H9 (cell line): ENCODE measurements at regions not wholly inside any gene's neighbourhood (a gene's known extent, or its start where the extent isn't known, plus 50 kb on each side); places are given as distances from the start of the nearest gene placed in this dataset.

ENCODE experiments used
- DNase-seq: peaks from one replicate; pipeline ENCODE4 v3.0.0-alpha.2; 2017
- H2AFZ ChIP-seq: one replicate; pipeline ENCODE4 v1.6.1; 2013; ENCODE audit warnings: mild to moderate bottlenecking, low read length, control low read depth, moderate library complexity
- H2AK5ac ChIP-seq: 2 replicates; pipeline ENCODE4 v1.6.1; 2013; ENCODE audit warnings: low read length, control low read depth, mixed read lengths; ENCODE audit not compliant: insufficient read length
- H2BK120ac ChIP-seq: one replicate; pipeline ENCODE4 v1.6.1; 2013; ENCODE audit warnings: low read depth, mild to moderate bottlenecking, low read length, control low read depth, inconsistent platforms; ENCODE audit not compliant: poor library complexity, severe bottlenecking
- H2BK12ac ChIP-seq: 2 replicates; pipeline ENCODE4 v1.6.1; 2013; ENCODE audit warnings: low read length, control low read depth, mixed read lengths, low read depth; ENCODE audit not compliant: insufficient read length
- H2BK15ac ChIP-seq: 2 replicates; pipeline ENCODE4 v1.6.1; 2013; ENCODE audit warnings: low read depth, low read length, control low read depth
- H2BK20ac ChIP-seq: one replicate; pipeline ENCODE4 v1.6.1; 2013; ENCODE audit warnings: low read depth, mild to moderate bottlenecking, low read length, control low read depth, inconsistent platforms; ENCODE audit not compliant: poor library complexity, severe bottlenecking
- H2BK5ac ChIP-seq: 2 replicates; pipeline ENCODE4 v1.6.1; 2013; ENCODE audit warnings: low read length, control low read depth, mixed read lengths; ENCODE audit not compliant: insufficient read length
- H3K14ac ChIP-seq: 2 replicates; pipeline ENCODE4 v1.6.1; 2013; ENCODE audit warnings: low read length, control low read depth; ENCODE audit not compliant: insufficient read depth
- H3K18ac ChIP-seq: 2 replicates; pipeline ENCODE4 v1.6.1; 2013; ENCODE audit warnings: low read depth, mild to moderate bottlenecking, mixed read lengths, low read length, control low read depth; ENCODE audit not compliant: insufficient read length
- H3K23ac ChIP-seq: 2 replicates; pipeline ENCODE4 v1.6.1; 2013; ENCODE audit warnings: low read length, control low read depth, mixed read lengths, low read depth; ENCODE audit not compliant: insufficient read length
- H3K23me2 ChIP-seq: 2 replicates; pipeline ENCODE4 v1.6.1; 2013; ENCODE audit warnings: low read depth, mild to moderate bottlenecking, mixed read lengths, low read length, control low read depth; ENCODE audit not compliant: insufficient read length, poor library complexity, severe bottlenecking
- H3K27ac ChIP-seq: 2 replicates; pipeline ENCODE4 v1.5.1; 2013; ENCODE audit warnings: low read length, control low read depth, mixed read lengths, low read depth; ENCODE audit not compliant: insufficient read length
- H3K27me3 ChIP-seq: 2 replicates; pipeline ENCODE4 v1.6.1; 2013; ENCODE audit warnings: low read length, control low read depth, inconsistent platforms; ENCODE audit not compliant: insufficient read depth
- H3K4ac ChIP-seq: 2 replicates; pipeline ENCODE4 v1.6.1; 2013; ENCODE audit warnings: low read depth, mild to moderate bottlenecking, control low read depth, inconsistent platforms, low read length, moderate library complexity
- H3K4me1 ChIP-seq: 2 replicates; pipeline ENCODE4 v1.6.1; 2013; ENCODE audit warnings: low read length, control low read depth, inconsistent platforms; ENCODE audit not compliant: insufficient read depth
- H3K4me2 ChIP-seq: 2 replicates; pipeline ENCODE4 v1.6.1; 2013; ENCODE audit warnings: low read length, control low read depth, mixed read lengths; ENCODE audit not compliant: insufficient read length, insufficient read depth
- H3K56ac ChIP-seq: 2 replicates; pipeline ENCODE4 v1.6.1; 2013; ENCODE audit warnings: low read depth, mild to moderate bottlenecking, mixed read lengths, low read length, control low read depth; ENCODE audit not compliant: insufficient read length
- H3K79me1 ChIP-seq: 2 replicates; pipeline ENCODE4 v1.6.1; 2013; ENCODE audit warnings: low read depth, mild to moderate bottlenecking, moderate library complexity, low read length, control low read depth, inconsistent platforms; ENCODE audit not compliant: insufficient read depth, poor library complexity, severe bottlenecking
- H3K79me2 ChIP-seq: 2 replicates; pipeline ENCODE4 v1.6.1; 2013; ENCODE audit warnings: low read length, control low read depth, inconsistent platforms; ENCODE audit not compliant: insufficient read depth
- H3K9ac ChIP-seq: 2 replicates; pipeline ENCODE4 v1.6.1; 2013; ENCODE audit warnings: low read length, control low read depth, mixed read lengths; ENCODE audit not compliant: insufficient read length; ENCODE audit errors: extremely low read depth
- H3K9me3 ChIP-seq: one replicate; pipeline ENCODE4 v1.6.1; 2013; ENCODE audit warnings: low read depth, low read length, inconsistent platforms; ENCODE audit not compliant: control insufficient read depth
- H3T11ph ChIP-seq: one replicate; pipeline ENCODE4 v1.6.1; 2013; ENCODE audit warnings: mild to moderate bottlenecking, low read length, control low read depth, inconsistent platforms
- H4K20me1 ChIP-seq: one replicate; pipeline ENCODE4 v1.6.1; 2013; ENCODE audit not compliant: control insufficient read depth, insufficient read length, insufficient read depth
- H4K5ac ChIP-seq: 2 replicates; pipeline ENCODE4 v1.6.1; 2013; ENCODE audit warnings: low read depth, mild to moderate bottlenecking, mixed read lengths, low read length, control low read depth; ENCODE audit not compliant: insufficient read length
- H4K8ac ChIP-seq: replicated peaks from 2 replicates; pipeline ENCODE4 v1.6.1; 2013; ENCODE audit warnings: low read length, control low read depth, mixed read lengths, low read depth; ENCODE audit not compliant: insufficient read length
- H4K91ac ChIP-seq: 2 replicates; pipeline ENCODE4 v1.6.1; 2013; ENCODE audit warnings: low read depth, mild to moderate bottlenecking, moderate library complexity, mixed read lengths, low read length, control low read depth; ENCODE audit not compliant: insufficient read length
- H3K27ac Mint-ChIP-seq, 3 experiments: 2 replicates in 2 of 3; 3 replicates in 1 of 3; pipeline ENCODE4 v1.8.0; 2020 to 2021; ENCODE audit warnings: mixed read lengths in 3 of 3, mild to moderate bottlenecking in 1 of 3, moderate library complexity in 1 of 3
- H3K27me3 Mint-ChIP-seq: 2 replicates; pipeline ENCODE4 v1.8.0; 2021; ENCODE audit warnings: low read depth, mild to moderate bottlenecking, moderate library complexity, mixed read lengths
- H3K36me3 Mint-ChIP-seq, 3 experiments: 2 replicates in 2 of 3; 3 replicates in 1 of 3; pipeline ENCODE4 v1.8.0; 2020 to 2021; ENCODE audit warnings: low read depth in 3 of 3, mixed read lengths in 3 of 3; ENCODE audit not compliant: insufficient read depth in 1 of 3
- H3K4me1 Mint-ChIP-seq, 2 experiments: 2 replicates each; pipeline ENCODE4 v1.8.0; 2020; ENCODE audit warnings: mixed read lengths in 2 of 2
- H3K4me3 Mint-ChIP-seq, 2 experiments: 2 replicates in 1 of 2; 3 replicates in 1 of 2; pipeline ENCODE4 v1.8.0; 2020 to 2021; ENCODE audit warnings: mild to moderate bottlenecking in 2 of 2, mixed read lengths in 2 of 2, moderate library complexity in 1 of 2
- H3K9me3 Mint-ChIP-seq, 2 experiments: 2 replicates in 1 of 2; 3 replicates in 1 of 2; pipeline ENCODE4 v1.8.0; 2020; ENCODE audit warnings: mild to moderate bottlenecking in 2 of 2, mixed read lengths in 2 of 2, moderate library complexity in 1 of 2
- CTCF ChIP-seq: fragments of 200-600 bp; sonication (generic); conservative IDR thresholded peaks from 3 replicates; pipeline ENCODE4 v1.8.0; 2021; ENCODE audit warnings: antibody characterized with exemption, mild to moderate bottlenecking
- WGBS: extraction: QIAGEN DNeasy Blood & Tissue Kit; methylation state at CpG from one replicate; pipeline ENCODE4 v1.1.7; 2013; ENCODE audit warnings: missing lambda C conversion rate, low lambda C conversion rate, mixed read lengths; ENCODE audit not compliant: insufficient read length; ENCODE audit errors: extremely low coverage; 5-methylcytosine and 5-hydroxymethylcytosine counted together

GRCh38 chr17:33819539-33819938, 435.5 kb upstream of the CCL2 start:
- H2BK20ac ChIP-seq = no peak overlapping the region
- H3K36me3 Mint-ChIP-seq = no peaks in the 10 kb centered on the region
- no peak overlapping the region for H3K27ac ChIP-seq
- no peak overlapping the region for H3K9ac ChIP-seq
- no peak overlapping the region for H4K91ac ChIP-seq
- no peak for DNase-seq
- no peaks in the 10 kb centered on the region; the same call in 1 of the 2 replicates for H3K27me3 ChIP-seq
- no peak overlapping the region for H4K5ac ChIP-seq
- H2AK5ac ChIP-seq = no peak overlapping the region
- H4K20me1 ChIP-seq = no peaks in the 10 kb centered on the region
- H2BK5ac ChIP-seq = no peak overlapping the region
- H3K4me2 ChIP-seq = no peak overlapping the region
- H3K23me2 ChIP-seq = no peaks in the 10 kb centered on the region
- H2AFZ ChIP-seq = no peak overlapping the region
- H4K8ac ChIP-seq = no peak overlapping the region
- no peak overlapping the region for H3K4ac ChIP-seq
- no peaks in the 10 kb centered on the region for H3K79me1 ChIP-seq
- no peak overlapping the region for H3T11ph ChIP-seq
- no peak overlapping the region for H3K23ac ChIP-seq
- H3K4me1 ChIP-seq = no peaks in the 10 kb centered on the region
- no peak overlapping the region for H3K18ac ChIP-seq
- no peak overlapping the region for H2BK120ac ChIP-seq
- H3K27me3 Mint-ChIP-seq = peaks cover 9% of the 10 kb centered on the region
- H2BK15ac ChIP-seq = no peak overlapping the region
- TF ChIP-seq CTCF = no peak
- no peaks in the 10 kb centered on the region for H3K9me3 ChIP-seq
- H2BK12ac ChIP-seq = no peak overlapping the region
- H3K9me3 Mint-ChIP-seq = no peaks in the 10 kb centered on the region
- no CpG with 5 or more reads among the region's 4 CpGs for WGBS
- no peak overlapping the region for H3K56ac ChIP-seq
- no peak overlapping the region for H3K4me3 Mint-ChIP-seq
- peaks cover 3 to 8% of the 10 kb centered on the region in 2 experiments for H3K4me1 Mint-ChIP-seq
- H3K27ac Mint-ChIP-seq = no peak overlapping the region; a peak in 1 of 7 replicates
- H3K14ac ChIP-seq = no peak overlapping the region; the same call in 1 of the 2 replicates
- H3K79me2 ChIP-seq = no peaks in the 10 kb centered on the region
